H9 (cell line): ENCODE measurements at regions not wholly inside any gene's neighbourhood (a gene's known extent, or its start where the extent isn't known, plus 50 kb on each side); places are given as distances from the start of the nearest gene placed in this dataset.
A peak's percentile ranks its signal among the peaks of the same experiment; 100 is the strongest.

ENCODE experiments used
- DNase-seq: peaks from one replicate; pipeline ENCODE4 v3.0.0-alpha.2; 2017
- H2AFZ ChIP-seq: one replicate; pipeline ENCODE4 v1.6.1; 2013; ENCODE audit warnings: mild to moderate bottlenecking, low read length, control low read depth, moderate library complexity
- H2AK5ac ChIP-seq: 2 replicates; pipeline ENCODE4 v1.6.1; 2013; ENCODE audit warnings: low read length, control low read depth, mixed read lengths; ENCODE audit not compliant: insufficient read length
- H2BK120ac ChIP-seq: one replicate; pipeline ENCODE4 v1.6.1; 2013; ENCODE audit warnings: low read depth, mild to moderate bottlenecking, low read length, control low read depth, inconsistent platforms; ENCODE audit not compliant: poor library complexity, severe bottlenecking
- H2BK12ac ChIP-seq: 2 replicates; pipeline ENCODE4 v1.6.1; 2013; ENCODE audit warnings: low read length, control low read depth, mixed read lengths, low read depth; ENCODE audit not compliant: insufficient read length
- H2BK15ac ChIP-seq: 2 replicates; pipeline ENCODE4 v1.6.1; 2013; ENCODE audit warnings: low read depth, low read length, control low read depth
- H2BK20ac ChIP-seq: one replicate; pipeline ENCODE4 v1.6.1; 2013; ENCODE audit warnings: low read depth, mild to moderate bottlenecking, low read length, control low read depth, inconsistent platforms; ENCODE audit not compliant: poor library complexity, severe bottlenecking
- H2BK5ac ChIP-seq: 2 replicates; pipeline ENCODE4 v1.6.1; 2013; ENCODE audit warnings: low read length, control low read depth, mixed read lengths; ENCODE audit not compliant: insufficient read length
- H3K14ac ChIP-seq: 2 replicates; pipeline ENCODE4 v1.6.1; 2013; ENCODE audit warnings: low read length, control low read depth; ENCODE audit not compliant: insufficient read depth
- H3K18ac ChIP-seq: 2 replicates; pipeline ENCODE4 v1.6.1; 2013; ENCODE audit warnings: low read depth, mild to moderate bottlenecking, mixed read lengths, low read length, control low read depth; ENCODE audit not compliant: insufficient read length
- H3K23ac ChIP-seq: 2 replicates; pipeline ENCODE4 v1.6.1; 2013; ENCODE audit warnings: low read length, control low read depth, mixed read lengths, low read depth; ENCODE audit not compliant: insufficient read length
- H3K23me2 ChIP-seq: 2 replicates; pipeline ENCODE4 v1.6.1; 2013; ENCODE audit warnings: low read depth, mild to moderate bottlenecking, mixed read lengths, low read length, control low read depth; ENCODE audit not compliant: insufficient read length, poor library complexity, severe bottlenecking
- H3K27ac ChIP-seq: 2 replicates; pipeline ENCODE4 v1.5.1; 2013; ENCODE audit warnings: low read length, control low read depth, mixed read lengths, low read depth; ENCODE audit not compliant: insufficient read length
- H3K27me3 ChIP-seq: 2 replicates; pipeline ENCODE4 v1.6.1; 2013; ENCODE audit warnings: low read length, control low read depth, inconsistent platforms; ENCODE audit not compliant: insufficient read depth
- H3K4ac ChIP-seq: 2 replicates; pipeline ENCODE4 v1.6.1; 2013; ENCODE audit warnings: low read depth, mild to moderate bottlenecking, control low read depth, inconsistent platforms, low read length, moderate library complexity
- H3K4me1 ChIP-seq: 2 replicates; pipeline ENCODE4 v1.6.1; 2013; ENCODE audit warnings: low read length, control low read depth, inconsistent platforms; ENCODE audit not compliant: insufficient read depth
- H3K4me2 ChIP-seq: 2 replicates; pipeline ENCODE4 v1.6.1; 2013; ENCODE audit warnings: low read length, control low read depth, mixed read lengths; ENCODE audit not compliant: insufficient read length, insufficient read depth
- H3K56ac ChIP-seq: 2 replicates; pipeline ENCODE4 v1.6.1; 2013; ENCODE audit warnings: low read depth, mild to moderate bottlenecking, mixed read lengths, low read length, control low read depth; ENCODE audit not compliant: insufficient read length
- H3K79me1 ChIP-seq: 2 replicates; pipeline ENCODE4 v1.6.1; 2013; ENCODE audit warnings: low read depth, mild to moderate bottlenecking, moderate library complexity, low read length, control low read depth, inconsistent platforms; ENCODE audit not compliant: insufficient read depth, poor library complexity, severe bottlenecking
- H3K79me2 ChIP-seq: 2 replicates; pipeline ENCODE4 v1.6.1; 2013; ENCODE audit warnings: low read length, control low read depth, inconsistent platforms; ENCODE audit not compliant: insufficient read depth
- H3K9ac ChIP-seq: 2 replicates; pipeline ENCODE4 v1.6.1; 2013; ENCODE audit warnings: low read length, control low read depth, mixed read lengths; ENCODE audit not compliant: insufficient read length; ENCODE audit errors: extremely low read depth
- H3K9me3 ChIP-seq: one replicate; pipeline ENCODE4 v1.6.1; 2013; ENCODE audit warnings: low read depth, low read length, inconsistent platforms; ENCODE audit not compliant: control insufficient read depth
- H3T11ph ChIP-seq: one replicate; pipeline ENCODE4 v1.6.1; 2013; ENCODE audit warnings: mild to moderate bottlenecking, low read length, control low read depth, inconsistent platforms
- H4K20me1 ChIP-seq: one replicate; pipeline ENCODE4 v1.6.1; 2013; ENCODE audit not compliant: control insufficient read depth, insufficient read length, insufficient read depth
- H4K5ac ChIP-seq: 2 replicates; pipeline ENCODE4 v1.6.1; 2013; ENCODE audit warnings: low read depth, mild to moderate bottlenecking, mixed read lengths, low read length, control low read depth; ENCODE audit not compliant: insufficient read length
- H4K8ac ChIP-seq: replicated peaks from 2 replicates; pipeline ENCODE4 v1.6.1; 2013; ENCODE audit warnings: low read length, control low read depth, mixed read lengths, low read depth; ENCODE audit not compliant: insufficient read length
- H4K91ac ChIP-seq: 2 replicates; pipeline ENCODE4 v1.6.1; 2013; ENCODE audit warnings: low read depth, mild to moderate bottlenecking, moderate library complexity, mixed read lengths, low read length, control low read depth; ENCODE audit not compliant: insufficient read length
- H3K27ac Mint-ChIP-seq, 3 experiments: 2 replicates in 2 of 3; 3 replicates in 1 of 3; pipeline ENCODE4 v1.8.0; 2020 to 2021; ENCODE audit warnings: mixed read lengths in 3 of 3, mild to moderate bottlenecking in 1 of 3, moderate library complexity in 1 of 3
- H3K27me3 Mint-ChIP-seq: 2 replicates; pipeline ENCODE4 v1.8.0; 2021; ENCODE audit warnings: low read depth, mild to moderate bottlenecking, moderate library complexity, mixed read lengths
- H3K36me3 Mint-ChIP-seq, 3 experiments: 2 replicates in 2 of 3; 3 replicates in 1 of 3; pipeline ENCODE4 v1.8.0; 2020 to 2021; ENCODE audit warnings: low read depth in 3 of 3, mixed read lengths in 3 of 3; ENCODE audit not compliant: insufficient read depth in 1 of 3
- H3K4me1 Mint-ChIP-seq, 2 experiments: 2 replicates each; pipeline ENCODE4 v1.8.0; 2020; ENCODE audit warnings: mixed read lengths in 2 of 2
- H3K4me3 Mint-ChIP-seq, 2 experiments: 2 replicates in 1 of 2; 3 replicates in 1 of 2; pipeline ENCODE4 v1.8.0; 2020 to 2021; ENCODE audit warnings: mild to moderate bottlenecking in 2 of 2, mixed read lengths in 2 of 2, moderate library complexity in 1 of 2
- H3K9me3 Mint-ChIP-seq, 2 experiments: 2 replicates in 1 of 2; 3 replicates in 1 of 2; pipeline ENCODE4 v1.8.0; 2020; ENCODE audit warnings: mild to moderate bottlenecking in 2 of 2, mixed read lengths in 2 of 2, moderate library complexity in 1 of 2
- CTCF ChIP-seq: fragments of 200-600 bp; sonication (generic); conservative IDR thresholded peaks from 3 replicates; pipeline ENCODE4 v1.8.0; 2021; ENCODE audit warnings: antibody characterized with exemption, mild to moderate bottlenecking
- WGBS: extraction: QIAGEN DNeasy Blood & Tissue Kit; methylation state at CpG from one replicate; pipeline ENCODE4 v1.1.7; 2013; ENCODE audit warnings: missing lambda C conversion rate, low lambda C conversion rate, mixed read lengths; ENCODE audit not compliant: insufficient read length; ENCODE audit errors: extremely low coverage; 5-methylcytosine and 5-hydroxymethylcytosine counted together

- Mint-ChIP-seq H3K27me3 (no peaks in the 10 kb centered on the region; the same call in 1 of the 2 replicates), H3K9me3 (peaks cover 0 to 2% of the 10 kb centered on the region in 2 experiments; a peak in 2 of 5 replicates), H3K4me1 (peaks cover 0 to 6% of the 10 kb centered on the region in 2 experiments; a peak in 2 of 4 replicates), H3K36me3 (no peaks in the 10 kb centered on the region), H3K4me3 (no peak overlapping the region), H3K27ac (no peak overlapping the region; a peak in 1 of 7 replicates)
- no peak overlapping the region for H4K5ac ChIP-seq
- no peak overlapping the region for H2BK15ac ChIP-seq
- no peaks in the 10 kb centered on the region for H3K79me1 ChIP-seq
- no peak overlapping the region for H2BK5ac ChIP-seq
- no peak overlapping the region for H3K4ac ChIP-seq
- no peak overlapping the region for H2BK12ac ChIP-seq
- H3K79me2 ChIP-seq: no peaks in the 10 kb centered on the region
- no peak overlapping the region for H3K9ac ChIP-seq
- H4K91ac ChIP-seq: no peak overlapping the region
- no peaks in the 10 kb centered on the region for H3K4me1 ChIP-seq
- H2AFZ ChIP-seq: no peak overlapping the region
- no peak overlapping the region for H2BK120ac ChIP-seq
- no peak overlapping the region for H3K56ac ChIP-seq
- no peak overlapping the region for H2AK5ac ChIP-seq
- no peak for TF ChIP-seq CTCF
- no peaks in the 10 kb centered on the region for H3K9me3 ChIP-seq
- H3K23me2 ChIP-seq: no peaks in the 10 kb centered on the region
- WGBS: no CpG with 5 or more reads among the region's 19 CpGs
- no peak overlapping the region for H4K8ac ChIP-seq
- peak; percentile 38 for DNase-seq
- no peak overlapping the region for H3K18ac ChIP-seq
- H3T11ph ChIP-seq: no peak overlapping the region
- no peaks in the 10 kb centered on the region for H4K20me1 ChIP-seq
- H2BK20ac ChIP-seq: no peak overlapping the region
- H3K14ac ChIP-seq: no peak overlapping the region; the same call in 1 of the 2 replicates
- H3K23ac ChIP-seq: no peak overlapping the region
- H3K4me2 ChIP-seq: no peak overlapping the region
- H3K27ac ChIP-seq: no peak overlapping the region
- H3K27me3 ChIP-seq: no peaks in the 10 kb centered on the region
These were observed 472.3 kb downstream of the KLF12 start for GRCh38 chr13:73661687-73662425.
